ENCODE measurements at regions not wholly inside any gene's neighbourhood (a gene's known extent, or its start where the extent isn't known, plus 50 kb on each side); places are given as distances from the start of the nearest gene placed in this dataset.

DNA sequence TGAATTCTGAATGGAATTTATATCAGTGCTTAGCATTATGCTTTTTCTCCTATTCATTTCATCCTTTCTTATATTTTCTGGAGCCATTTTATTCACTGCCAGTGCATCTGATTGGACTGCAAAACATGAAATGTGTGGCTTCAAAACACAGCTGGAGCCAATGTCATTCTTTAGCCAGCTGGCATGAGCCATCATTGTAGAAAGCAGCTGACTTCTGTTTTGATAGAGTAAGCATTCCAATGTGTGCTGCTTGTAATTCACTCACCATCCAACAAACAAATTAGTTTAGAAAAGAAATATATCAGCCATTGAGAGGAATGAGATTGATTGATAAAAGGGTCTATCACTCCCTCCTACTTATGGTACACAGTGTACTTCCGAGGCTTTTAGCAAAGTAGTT lies 2616.0 kb downstream of the ARAP2 start:
- TF ChIP-seq, protein P1, sequence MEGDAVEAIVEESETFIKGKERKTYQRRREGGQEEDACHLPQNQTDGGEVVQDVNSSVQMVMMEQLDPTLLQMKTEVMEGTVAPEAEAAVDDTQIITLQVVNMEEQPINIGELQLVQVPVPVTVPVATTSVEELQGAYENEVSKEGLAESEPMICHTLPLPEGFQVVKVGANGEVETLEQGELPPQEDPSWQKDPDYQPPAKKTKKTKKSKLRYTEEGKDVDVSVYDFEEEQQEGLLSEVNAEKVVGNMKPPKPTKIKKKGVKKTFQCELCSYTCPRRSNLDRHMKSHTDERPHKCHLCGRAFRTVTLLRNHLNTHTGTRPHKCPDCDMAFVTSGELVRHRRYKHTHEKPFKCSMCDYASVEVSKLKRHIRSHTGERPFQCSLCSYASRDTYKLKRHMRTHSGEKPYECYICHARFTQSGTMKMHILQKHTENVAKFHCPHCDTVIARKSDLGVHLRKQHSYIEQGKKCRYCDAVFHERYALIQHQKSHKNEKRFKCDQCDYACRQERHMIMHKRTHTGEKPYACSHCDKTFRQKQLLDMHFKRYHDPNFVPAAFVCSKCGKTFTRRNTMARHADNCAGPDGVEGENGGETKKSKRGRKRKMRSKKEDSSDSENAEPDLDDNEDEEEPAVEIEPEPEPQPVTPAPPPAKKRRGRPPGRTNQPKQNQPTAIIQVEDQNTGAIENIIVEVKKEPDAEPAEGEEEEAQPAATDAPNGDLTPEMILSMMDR (IDR thresholded peaks at IDR 0.05) = no peak
- H3K4me3 ChIP-seq = no peak overlapping the region
- DNase-seq (ENCODE audit: low spot score) = no peak
- no peak overlapping the region for H3K27ac ChIP-seq

DNA sequence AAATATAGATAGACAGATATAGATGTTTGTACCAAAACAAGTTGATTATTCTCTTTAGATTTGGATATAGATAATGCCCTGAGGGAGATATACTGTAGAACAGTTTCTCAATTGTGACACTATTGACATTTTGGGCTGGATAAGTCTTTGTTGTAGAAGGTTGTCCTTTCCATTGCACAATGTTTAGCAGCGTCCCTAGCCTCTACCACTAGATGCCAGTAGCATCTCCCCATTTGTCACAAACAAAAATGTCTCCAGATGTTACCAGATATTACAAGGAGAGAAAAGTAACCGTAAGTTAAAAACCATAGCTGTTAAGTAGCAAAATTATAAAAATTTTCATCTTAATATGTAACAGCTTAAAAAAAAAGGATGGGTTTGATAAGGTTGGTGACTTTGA lies 2595.3 kb downstream of the ARAP2 start:
- no peak for DNase-seq (ENCODE audit: low spot score)
- no peak overlapping the region for H3K4me3 ChIP-seq
- TF ChIP-seq, protein P1 (IDR thresholded peaks at IDR 0.05) = no peak
- H3K27ac ChIP-seq = no peak overlapping the region

DNA sequence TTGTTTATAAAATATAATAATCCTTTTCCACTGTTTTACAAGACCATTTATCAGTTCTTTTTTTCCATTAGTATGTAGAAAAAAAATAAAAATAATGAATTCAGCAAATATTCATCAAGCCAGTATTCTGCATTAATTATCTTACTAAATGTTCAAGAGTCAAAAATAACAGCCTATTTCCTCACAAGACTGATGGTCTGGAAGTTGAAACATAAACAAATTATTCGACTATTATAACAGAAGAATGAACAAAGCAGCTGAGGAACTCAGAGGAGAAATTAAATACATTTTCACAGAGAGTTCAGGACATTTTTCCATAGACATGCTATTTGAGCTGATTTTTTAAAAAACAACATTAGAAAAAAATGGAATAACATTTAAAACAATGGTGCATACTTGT lies 2594.8 kb downstream of the ARAP2 start:
- Histone ChIP-seq H3K4me3 (no peak overlapping the region), H3K27ac (no peak overlapping the region)
- TF ChIP-seq, protein P1 (IDR thresholded peaks at IDR 0.05) = no peak
- no peak for DNase-seq (ENCODE audit: low spot score)

DNA sequence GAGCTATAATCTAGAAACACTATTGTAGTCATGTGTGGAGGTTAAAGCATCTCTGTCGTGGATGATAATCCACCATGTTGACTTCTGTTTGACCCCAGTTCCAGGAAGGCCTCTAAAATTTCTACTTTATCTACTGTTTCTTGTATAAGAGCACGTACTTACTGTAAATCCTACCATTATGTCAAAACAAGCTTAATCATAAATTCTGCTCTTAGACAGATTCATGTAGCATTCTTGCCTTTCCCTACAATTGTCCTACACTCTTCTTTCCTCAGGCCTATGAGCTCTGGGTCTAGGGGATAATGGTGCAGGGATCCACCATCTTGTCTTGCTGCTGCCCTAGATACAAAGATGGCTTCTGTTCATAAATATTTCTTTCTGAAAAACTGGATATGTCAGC lies 2594.3 kb downstream of the ARAP2 start:
- H3K27ac ChIP-seq = no peak overlapping the region
- TF ChIP-seq, protein P1 (IDR thresholded peaks at IDR 0.05) = no peak
- DNase-seq (ENCODE audit: low spot score) = no peak
- H3K4me3 ChIP-seq = no peak overlapping the region

DNA sequence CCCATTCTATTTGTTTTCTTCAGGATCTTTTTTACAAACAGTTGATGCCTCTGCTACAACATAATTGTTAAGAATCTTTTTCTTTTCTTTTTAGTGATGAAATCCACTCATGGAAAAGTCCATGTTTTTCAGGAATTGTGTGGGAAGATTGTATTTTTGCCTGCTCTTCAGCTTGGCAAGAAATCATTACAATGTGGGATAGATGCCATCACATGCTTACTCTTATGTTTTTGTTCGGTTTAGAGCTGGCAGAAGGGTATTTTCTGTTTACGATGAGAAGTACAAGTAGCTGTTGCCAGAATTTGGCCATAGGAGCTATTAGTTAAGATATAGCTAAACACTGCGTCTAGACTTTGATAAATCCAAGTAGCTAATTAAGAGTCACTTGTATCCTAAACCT lies 2585.3 kb downstream of the ARAP2 start:
- no peak for DNase-seq (ENCODE audit: low spot score)
- H3K27ac ChIP-seq = no peak overlapping the region
- TF ChIP-seq, protein P1 (IDR thresholded peaks at IDR 0.05) = no peak
- no peak overlapping the region for H3K4me3 ChIP-seq

DNA sequence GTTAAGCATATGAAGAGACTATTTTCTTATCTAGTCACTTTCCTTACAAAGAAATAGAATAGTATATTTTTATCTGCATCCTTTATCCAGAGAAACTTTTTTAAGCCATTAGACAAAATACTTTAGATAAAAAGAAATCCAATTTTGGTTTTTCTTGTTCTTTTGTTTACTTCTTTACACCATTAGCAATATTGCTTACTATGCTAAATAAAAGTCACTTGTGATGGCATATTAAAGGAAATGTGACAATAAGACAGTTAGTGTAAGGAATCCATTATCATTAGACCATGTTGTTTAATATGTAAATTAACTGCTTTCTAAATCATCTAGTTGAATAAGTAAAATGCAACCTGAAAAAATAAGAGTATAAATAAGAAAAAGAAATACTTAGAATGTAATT lies 2582.7 kb downstream of the ARAP2 start:
- H3K4me3 ChIP-seq = no peak overlapping the region
- DNase-seq (ENCODE audit: low spot score) = no peak
- H3K27ac ChIP-seq = no peak overlapping the region
- TF ChIP-seq, protein P1 (IDR thresholded peaks at IDR 0.05) = no peak

DNA sequence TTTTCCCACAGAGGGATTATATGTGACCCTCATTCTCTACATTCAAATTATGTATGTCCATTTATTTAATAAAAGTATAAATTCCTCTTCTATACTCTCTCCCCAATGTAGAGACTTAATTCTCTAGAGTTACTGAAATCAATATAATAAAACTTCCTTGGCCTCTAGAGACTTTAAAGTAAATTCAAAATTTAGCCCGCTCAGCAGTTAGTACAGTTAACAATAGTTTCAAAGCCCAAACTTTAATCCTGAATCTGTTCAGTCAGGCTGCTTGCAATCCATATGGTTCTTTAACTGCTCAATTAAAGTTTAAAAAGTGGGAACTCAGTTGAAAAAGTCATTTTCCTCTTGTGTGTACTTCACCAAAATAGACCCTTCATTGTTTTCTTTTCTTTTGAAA lies 2558.4 kb downstream of the ARAP2 start:
- Histone ChIP-seq H3K27ac (no peak overlapping the region), H3K4me3 (no peak overlapping the region)
- TF ChIP-seq, protein P1 (IDR thresholded peaks at IDR 0.05) = no peak
- no peak for DNase-seq (ENCODE audit: low spot score)
